ENCODE measurements at regions not wholly inside any gene's neighbourhood (a gene's known extent, or its start where the extent isn't known, plus 50 kb on each side); places are given as distances from the start of the nearest gene placed in this dataset.

- H3K4me3 ChIP-seq (ENCODE audit: low read depth, low read length), result no peak overlapping the region
- TF ChIP-seq, protein P1, sequence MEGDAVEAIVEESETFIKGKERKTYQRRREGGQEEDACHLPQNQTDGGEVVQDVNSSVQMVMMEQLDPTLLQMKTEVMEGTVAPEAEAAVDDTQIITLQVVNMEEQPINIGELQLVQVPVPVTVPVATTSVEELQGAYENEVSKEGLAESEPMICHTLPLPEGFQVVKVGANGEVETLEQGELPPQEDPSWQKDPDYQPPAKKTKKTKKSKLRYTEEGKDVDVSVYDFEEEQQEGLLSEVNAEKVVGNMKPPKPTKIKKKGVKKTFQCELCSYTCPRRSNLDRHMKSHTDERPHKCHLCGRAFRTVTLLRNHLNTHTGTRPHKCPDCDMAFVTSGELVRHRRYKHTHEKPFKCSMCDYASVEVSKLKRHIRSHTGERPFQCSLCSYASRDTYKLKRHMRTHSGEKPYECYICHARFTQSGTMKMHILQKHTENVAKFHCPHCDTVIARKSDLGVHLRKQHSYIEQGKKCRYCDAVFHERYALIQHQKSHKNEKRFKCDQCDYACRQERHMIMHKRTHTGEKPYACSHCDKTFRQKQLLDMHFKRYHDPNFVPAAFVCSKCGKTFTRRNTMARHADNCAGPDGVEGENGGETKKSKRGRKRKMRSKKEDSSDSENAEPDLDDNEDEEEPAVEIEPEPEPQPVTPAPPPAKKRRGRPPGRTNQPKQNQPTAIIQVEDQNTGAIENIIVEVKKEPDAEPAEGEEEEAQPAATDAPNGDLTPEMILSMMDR (IDR thresholded peaks at IDR 0.05; ENCODE audit: insufficient read depth, low read depth, low read length, missing control alignments), result no peak
- DNase-seq (ENCODE audit: low read depth), result no peak
These were observed 215.8 kb upstream of the CADM2 start for GRCh38 chr3:84742915-84743425.

DNA sequence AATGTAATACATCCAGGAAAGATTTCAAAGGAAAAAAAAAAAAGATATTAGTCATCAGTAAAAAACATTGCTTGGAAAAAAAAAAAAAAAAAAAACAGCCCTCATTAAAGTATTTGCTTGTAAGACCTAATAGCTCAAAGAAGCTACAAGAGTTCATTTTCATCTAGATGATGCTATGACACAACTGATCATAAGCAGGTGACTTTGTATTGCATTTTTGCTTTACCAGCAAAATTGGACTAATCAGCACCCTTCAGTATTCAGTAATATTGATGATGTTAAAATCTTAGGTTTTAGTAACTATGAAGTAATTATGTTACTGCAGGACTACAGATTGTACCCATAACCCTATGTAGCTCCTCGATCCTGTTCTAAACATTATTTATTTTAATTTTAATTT is 214.7 kb upstream of the CADM2 start:
- DNase-seq (ENCODE audit: low read depth), result no peak
- no peak overlapping the region for H3K4me3 ChIP-seq (ENCODE audit: low read depth, low read length)
- TF ChIP-seq, protein P1 (IDR thresholded peaks at IDR 0.05; ENCODE audit: insufficient read depth, low read depth, low read length, missing control alignments), result no peak

GRCh38 chr3:84755860-84756259 is 202.9 kb upstream of the CADM2 start:
- no peak for DNase-seq (ENCODE audit: low read depth)
- TF ChIP-seq, protein P1 (IDR thresholded peaks at IDR 0.05; ENCODE audit: insufficient read depth, low read depth, low read length, missing control alignments), result no peak
- no peak overlapping the region for H3K4me3 ChIP-seq (ENCODE audit: low read depth, low read length)

DNA sequence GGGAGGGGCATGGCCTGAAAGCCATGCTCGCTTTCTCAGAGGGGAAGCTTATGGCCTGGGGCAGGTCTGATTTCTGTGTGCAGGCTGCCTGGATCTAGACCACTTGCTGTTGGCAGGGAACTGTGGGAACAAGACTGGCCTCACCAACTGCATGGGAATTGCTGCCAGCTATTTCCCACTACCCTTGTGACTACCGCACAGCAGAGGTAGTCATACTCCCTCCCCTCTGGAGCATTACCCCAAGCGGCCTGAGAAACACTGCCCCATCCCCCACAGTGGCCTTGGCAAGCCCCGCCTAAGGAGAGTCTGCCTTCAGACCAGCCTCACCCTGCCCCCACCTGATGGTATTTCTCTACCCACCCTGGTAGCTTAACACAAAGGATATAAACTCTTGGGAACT is 199.4 kb upstream of the CADM2 start:
- H3K4me3 ChIP-seq (ENCODE audit: low read depth, low read length), result no peak overlapping the region
- TF ChIP-seq, protein P1 (IDR thresholded peaks at IDR 0.05; ENCODE audit: insufficient read depth, low read depth, low read length, missing control alignments), result no peak

DNA sequence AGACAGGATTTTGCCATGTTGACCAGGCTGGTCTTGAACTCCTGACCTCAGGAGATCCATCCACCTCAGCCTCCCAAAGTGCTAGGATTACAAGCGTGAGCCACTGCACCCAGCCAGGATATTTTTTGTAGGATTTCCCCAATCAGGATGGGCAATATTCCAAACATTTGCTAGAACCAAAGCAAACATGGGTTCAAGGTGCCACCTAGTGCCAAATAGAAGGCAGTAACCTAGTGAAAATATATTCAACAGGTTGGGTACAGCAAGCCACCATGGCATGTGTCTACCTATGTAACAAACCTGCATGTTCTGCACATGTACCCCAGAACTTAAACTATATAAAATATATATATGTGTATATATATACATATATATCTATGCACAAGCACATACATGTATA is 185.9 kb upstream of the CADM2 start:
- TF ChIP-seq, protein P1 (IDR thresholded peaks at IDR 0.05; ENCODE audit: insufficient read depth, low read depth, low read length, missing control alignments), result no peak
- DNase-seq (ENCODE audit: low read depth), result no peak
- no peak overlapping the region for H3K4me3 ChIP-seq (ENCODE audit: low read depth, low read length)

More for the DNA sequence above, 199.4 kb upstream of the CADM2 start:
- DNase-seq (ENCODE audit: low read depth), result no peak

GRCh38 chr3:84783281-84783680 is 175.5 kb upstream of the CADM2 start:
- TF ChIP-seq, protein P1 (IDR thresholded peaks at IDR 0.05; ENCODE audit: insufficient read depth, low read depth, low read length, missing control alignments), result no peak
- H3K4me3 ChIP-seq (ENCODE audit: low read depth, low read length), result no peak overlapping the region
- DNase-seq (ENCODE audit: low read depth), result no peak

- DNase-seq (ENCODE audit: low read depth), result no peak
- TF ChIP-seq, protein P1 (IDR thresholded peaks at IDR 0.05; ENCODE audit: insufficient read depth, low read depth, low read length, missing control alignments), result no peak
- H3K4me3 ChIP-seq (ENCODE audit: low read depth, low read length), result no peak overlapping the region
These were observed 168.8 kb upstream of the CADM2 start for GRCh38 chr3:84789961-84790360.
